ENCODE measurements at regions not wholly inside any gene's neighbourhood (a gene's known extent, or its start where the extent isn't known, plus 50 kb on each side); places are given as distances from the start of the nearest gene placed in this dataset.

DNA sequence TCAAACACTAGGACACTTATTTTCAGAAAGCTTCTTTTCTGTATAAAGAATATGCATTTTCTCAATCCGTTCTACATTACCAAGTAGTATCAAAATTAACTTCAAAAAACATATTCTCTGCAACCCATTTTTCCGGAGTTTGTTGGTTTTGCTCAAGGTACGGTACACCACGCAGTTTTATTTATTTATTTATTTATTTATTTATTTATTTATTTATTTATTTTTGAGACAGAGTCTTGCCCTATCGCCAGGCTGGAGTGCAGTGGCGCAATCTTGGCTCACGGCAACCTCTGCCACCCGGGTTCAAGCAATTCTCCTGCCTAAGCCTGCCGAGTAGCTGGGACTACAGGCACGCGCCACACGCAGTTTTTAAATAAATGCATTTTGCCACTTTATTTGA is 900.3 kb downstream of the CBLN2 start:
- TF ChIP-seq, protein P1, sequence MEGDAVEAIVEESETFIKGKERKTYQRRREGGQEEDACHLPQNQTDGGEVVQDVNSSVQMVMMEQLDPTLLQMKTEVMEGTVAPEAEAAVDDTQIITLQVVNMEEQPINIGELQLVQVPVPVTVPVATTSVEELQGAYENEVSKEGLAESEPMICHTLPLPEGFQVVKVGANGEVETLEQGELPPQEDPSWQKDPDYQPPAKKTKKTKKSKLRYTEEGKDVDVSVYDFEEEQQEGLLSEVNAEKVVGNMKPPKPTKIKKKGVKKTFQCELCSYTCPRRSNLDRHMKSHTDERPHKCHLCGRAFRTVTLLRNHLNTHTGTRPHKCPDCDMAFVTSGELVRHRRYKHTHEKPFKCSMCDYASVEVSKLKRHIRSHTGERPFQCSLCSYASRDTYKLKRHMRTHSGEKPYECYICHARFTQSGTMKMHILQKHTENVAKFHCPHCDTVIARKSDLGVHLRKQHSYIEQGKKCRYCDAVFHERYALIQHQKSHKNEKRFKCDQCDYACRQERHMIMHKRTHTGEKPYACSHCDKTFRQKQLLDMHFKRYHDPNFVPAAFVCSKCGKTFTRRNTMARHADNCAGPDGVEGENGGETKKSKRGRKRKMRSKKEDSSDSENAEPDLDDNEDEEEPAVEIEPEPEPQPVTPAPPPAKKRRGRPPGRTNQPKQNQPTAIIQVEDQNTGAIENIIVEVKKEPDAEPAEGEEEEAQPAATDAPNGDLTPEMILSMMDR (IDR thresholded peaks at IDR 0.05), result no peak
- TF ChIP-seq EZH2 (IDR thresholded peaks at IDR 0.05), result no peak
- TF ChIP-seq EZH2phosphoT487 (IDR thresholded peaks at IDR 0.05), result no peak
